Fibroblast of lung (primary cell): ENCODE measurements at regions not wholly inside any gene's neighbourhood (a gene's known extent, or its start where the extent isn't known, plus 50 kb on each side); places are given as distances from the start of the nearest gene placed in this dataset.
A peak's percentile ranks its signal among the peaks of the same experiment; 100 is the strongest.

Source experiments
- DNase-seq, 2 donors: peaks; one replicate each; pipeline versions ENCODE4 v3.0.0 to v3.0.0-alpha.2; 2010; ENCODE audit warnings: low read depth in 2 of 2
- H2AFZ ChIP-seq: 2 replicates; pipeline ENCODE4 v1.5.1; 2012; ENCODE audit warnings: low read length, control low read depth, inconsistent platforms
- H3K27ac ChIP-seq: 2 replicates; pipeline ENCODE4 v1.5.1; 2011; ENCODE audit warnings: low read length, control low read depth; ENCODE audit not compliant: insufficient read depth
- H3K27me3 ChIP-seq: 2 replicates; pipeline ENCODE4 v1.5.1; 2011; ENCODE audit warnings: mild to moderate bottlenecking, low read length; ENCODE audit not compliant: control insufficient read depth, insufficient read depth
- H3K36me3 ChIP-seq: 2 replicates; pipeline ENCODE4 v1.5.1; 2011; ENCODE audit warnings: low read length; ENCODE audit not compliant: control insufficient read depth, insufficient read depth
- H3K4me1 ChIP-seq: 2 replicates; pipeline ENCODE4 v1.5.1; 2011; ENCODE audit warnings: low read length; ENCODE audit not compliant: control insufficient read depth, insufficient read depth; ENCODE audit errors: extremely low read depth
- H3K4me2 ChIP-seq: 2 replicates; pipeline ENCODE4 v1.5.1; 2011; ENCODE audit warnings: low read length, control low read depth; ENCODE audit not compliant: insufficient read depth; ENCODE audit errors: extremely low read depth
- H3K4me3 ChIP-seq, 4 experiments: fragments of 200-600 bp in 1 of 4; sonication (generic) in 1 of 4; replicated peaks in 1 of 4; 2 replicates each; pipeline ENCODE4 v1.5.1; 2011 to 2016; ENCODE audit warnings: low read length in 4 of 4, low read depth in 3 of 4, mild to moderate bottlenecking in 3 of 4, control low read depth in 2 of 4, inconsistent platforms in 1 of 4, mixed read lengths in 1 of 4; ENCODE audit not compliant: insufficient read depth in 1 of 4; ENCODE audit errors: control extremely low read depth in 1 of 4
- H3K79me2 ChIP-seq: 2 replicates; pipeline ENCODE4 v1.5.1; 2012; ENCODE audit warnings: mild to moderate bottlenecking, low read length, inconsistent platforms; ENCODE audit not compliant: control insufficient read depth, insufficient read depth
- H3K9ac ChIP-seq: 2 replicates; pipeline ENCODE4 v1.5.1; 2011; ENCODE audit warnings: mild to moderate bottlenecking, low read length, control low read depth; ENCODE audit not compliant: insufficient read depth
- H3K9me3 ChIP-seq: 2 replicates; pipeline ENCODE4 v1.5.1; 2012; ENCODE audit warnings: low read depth, low read length; ENCODE audit not compliant: control insufficient read depth, insufficient read depth
- H4K20me1 ChIP-seq: 2 replicates; pipeline ENCODE4 v1.5.1; 2011; ENCODE audit warnings: low read length; ENCODE audit not compliant: control insufficient read depth, insufficient read depth; ENCODE audit errors: extremely low read depth
- EZH2 ChIP-seq: IDR thresholded peaks from 2 replicates; pipeline ENCODE4 v1.5.1; 2012; ENCODE audit warnings: low read length, control low read depth, mild to moderate bottlenecking; ENCODE audit errors: missing control alignments
- TF ChIP-seq, protein P1 (sequence below), 2 donors: IDR thresholded peaks in 1 of 2; conservative IDR thresholded peaks in 1 of 2; 1 replicate in 1 of 2; 2 replicates in 1 of 2; pipeline ENCODE4 v1.5.1; 2011 to 2012; ENCODE audit warnings: low read length in 2 of 2, control low read depth in 1 of 2, inconsistent platforms in 1 of 2, low read depth in 1 of 2, mild to moderate bottlenecking in 1 of 2

DNA sequence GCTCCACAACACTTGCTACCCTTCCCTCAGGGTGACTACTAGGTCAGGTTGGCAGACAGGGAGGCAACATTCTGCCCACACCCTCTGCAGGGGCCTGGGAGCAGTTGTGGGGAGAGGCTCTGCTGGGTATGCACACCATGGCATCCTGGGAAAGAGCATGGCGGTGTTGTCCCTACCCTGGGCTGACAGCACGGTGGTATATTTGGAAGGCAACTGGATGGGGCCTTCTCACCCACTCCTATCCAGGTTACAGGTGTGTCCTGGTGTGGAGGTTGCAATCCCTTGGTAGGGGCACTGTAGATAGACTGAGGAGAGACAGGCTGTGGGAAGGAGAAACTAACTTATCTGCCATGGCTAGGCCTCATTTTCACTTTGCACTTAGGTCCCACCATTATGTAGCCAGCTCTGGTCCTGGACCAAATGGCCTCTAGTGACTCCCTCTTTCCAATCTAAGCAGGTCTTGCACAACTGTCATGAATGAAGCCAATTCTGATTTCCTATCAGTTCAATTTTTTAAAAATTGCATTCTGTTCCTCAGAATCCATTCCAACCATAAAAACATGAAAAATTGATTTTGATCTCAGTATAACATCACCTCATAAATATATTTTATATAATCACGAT is 54.0 kb upstream of the CD44 start:
- no peak overlapping the region for H3K4me2 ChIP-seq
- no peaks in the 10 kb centered on the region for H4K20me1 ChIP-seq
- H3K79me2 ChIP-seq: no peaks in the 10 kb centered on the region
- H3K4me3 ChIP-seq: no peak overlapping the region
- no peaks in the 10 kb centered on the region for H3K9me3 ChIP-seq
- TF ChIP-seq, protein P1, sequence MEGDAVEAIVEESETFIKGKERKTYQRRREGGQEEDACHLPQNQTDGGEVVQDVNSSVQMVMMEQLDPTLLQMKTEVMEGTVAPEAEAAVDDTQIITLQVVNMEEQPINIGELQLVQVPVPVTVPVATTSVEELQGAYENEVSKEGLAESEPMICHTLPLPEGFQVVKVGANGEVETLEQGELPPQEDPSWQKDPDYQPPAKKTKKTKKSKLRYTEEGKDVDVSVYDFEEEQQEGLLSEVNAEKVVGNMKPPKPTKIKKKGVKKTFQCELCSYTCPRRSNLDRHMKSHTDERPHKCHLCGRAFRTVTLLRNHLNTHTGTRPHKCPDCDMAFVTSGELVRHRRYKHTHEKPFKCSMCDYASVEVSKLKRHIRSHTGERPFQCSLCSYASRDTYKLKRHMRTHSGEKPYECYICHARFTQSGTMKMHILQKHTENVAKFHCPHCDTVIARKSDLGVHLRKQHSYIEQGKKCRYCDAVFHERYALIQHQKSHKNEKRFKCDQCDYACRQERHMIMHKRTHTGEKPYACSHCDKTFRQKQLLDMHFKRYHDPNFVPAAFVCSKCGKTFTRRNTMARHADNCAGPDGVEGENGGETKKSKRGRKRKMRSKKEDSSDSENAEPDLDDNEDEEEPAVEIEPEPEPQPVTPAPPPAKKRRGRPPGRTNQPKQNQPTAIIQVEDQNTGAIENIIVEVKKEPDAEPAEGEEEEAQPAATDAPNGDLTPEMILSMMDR (conservative IDR thresholded peaks at IDR 0.05 in 1 of 2, IDR thresholded peaks at IDR 0.05 in 1 of 2; ENCODE audit: low read depth in 1 of 2, low read length in 2 of 2): no peak
- no peak for TF ChIP-seq EZH2
- H2AFZ ChIP-seq: no peak overlapping the region
- no peaks in the 10 kb centered on the region for H3K27me3 ChIP-seq
- no peak overlapping the region for H3K9ac ChIP-seq
- DNase-seq: no peak
- peak overlapping the region; percentile 96 for H3K27ac ChIP-seq
- H3K4me1 ChIP-seq: peaks cover 26% of the 10 kb centered on the region
- H3K36me3 ChIP-seq: no peaks in the 10 kb centered on the region

DNA sequence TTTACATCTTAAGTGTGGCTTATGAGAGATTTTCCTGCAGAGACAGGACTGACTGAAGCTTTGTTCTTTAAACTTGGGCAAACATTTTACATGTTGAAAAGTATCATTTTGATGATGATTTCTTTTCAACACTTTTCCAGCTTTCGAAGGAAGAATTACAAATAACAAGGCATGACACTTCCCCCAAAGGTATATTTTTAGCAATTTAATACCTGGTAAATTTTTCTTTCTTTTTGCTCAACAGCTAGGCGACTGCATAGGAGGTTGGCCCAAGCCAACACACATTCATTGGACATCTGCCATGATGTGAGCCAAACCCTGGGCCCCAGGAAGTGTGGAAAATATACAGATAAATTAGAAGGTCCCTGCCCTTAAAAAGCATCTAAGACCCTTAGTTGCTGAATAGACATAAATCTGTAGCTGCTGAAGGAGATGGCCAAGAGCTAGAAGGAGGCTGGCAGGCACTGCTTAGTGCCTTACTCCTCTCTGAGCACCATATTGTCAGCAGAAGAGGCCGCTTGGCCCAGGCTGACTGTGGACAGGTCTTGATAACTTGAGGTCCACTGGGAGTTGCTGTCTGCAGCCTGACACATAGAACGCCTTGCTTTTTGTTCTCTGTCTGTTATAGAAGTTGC is 53.3 kb upstream of the CD44 start:
- H2AFZ ChIP-seq: no peak overlapping the region
- no peaks in the 10 kb centered on the region for H3K79me2 ChIP-seq
- no peak overlapping the region for H3K4me3 ChIP-seq
- H3K9ac ChIP-seq: no peak overlapping the region
- DNase-seq: no peak
- no peaks in the 10 kb centered on the region for H4K20me1 ChIP-seq
- H3K4me2 ChIP-seq: no peak overlapping the region
- no peak for TF ChIP-seq EZH2
- TF ChIP-seq, protein P1 (conservative IDR thresholded peaks at IDR 0.05 in 1 of 2, IDR thresholded peaks at IDR 0.05 in 1 of 2; ENCODE audit: low read depth in 1 of 2, low read length in 2 of 2): no peak
- no peaks in the 10 kb centered on the region for H3K9me3 ChIP-seq
- H3K36me3 ChIP-seq: no peaks in the 10 kb centered on the region
- H3K27me3 ChIP-seq: no peaks in the 10 kb centered on the region
- H3K4me1 ChIP-seq: peaks cover 26% of the 10 kb centered on the region
- no peak overlapping the region for H3K27ac ChIP-seq

DNA sequence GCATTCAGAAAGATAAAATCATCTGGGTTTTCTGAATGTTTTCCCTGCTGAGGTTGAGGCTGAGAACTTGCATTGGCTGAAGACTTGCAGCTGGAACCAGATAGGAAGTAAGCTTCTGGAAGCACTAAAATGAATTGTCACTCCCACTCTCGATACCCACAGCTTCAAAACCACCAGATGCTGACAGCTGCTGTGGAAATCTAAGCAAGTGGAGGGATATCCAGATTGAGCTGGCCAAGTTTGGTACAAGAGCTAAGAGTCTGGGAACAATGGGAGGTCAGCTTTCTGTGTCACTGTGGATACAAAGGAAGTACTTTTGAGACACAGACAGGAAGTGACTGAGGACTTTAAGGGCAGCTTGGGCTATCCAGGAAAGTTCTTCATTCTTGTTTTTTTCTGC is 51.3 kb upstream of the CD44 start:
- Histone ChIP-seq H4K20me1 (no peaks in the 10 kb centered on the region), H3K36me3 (no peaks in the 10 kb centered on the region), H3K79me2 (no peaks in the 10 kb centered on the region), H3K4me1 (peaks cover 17% of the 10 kb centered on the region), H3K4me3 (no peak overlapping the region), H3K27ac (no peak overlapping the region), H2AFZ (no peak overlapping the region), H3K4me2 (no peak overlapping the region), H3K9ac (no peak overlapping the region), H3K27me3 (no peaks in the 10 kb centered on the region), H3K9me3 (no peaks in the 10 kb centered on the region)
- TF ChIP-seq EZH2: no peak
- TF ChIP-seq, protein P1 (conservative IDR thresholded peaks at IDR 0.05 in 1 of 2, IDR thresholded peaks at IDR 0.05 in 1 of 2; ENCODE audit: low read depth in 1 of 2, low read length in 2 of 2): no peak
- peak; percentile 55 to 80 for DNase-seq
